ENCODE measurements at regions not wholly inside any gene's neighbourhood (a gene's known extent, or its start where the extent isn't known, plus 50 kb on each side); places are given as distances from the start of the nearest gene placed in this dataset.

- intact Hi-C loops (cut with DNase I) = no loop called here
- no peak overlapping the region for H3K27ac ChIP-seq (replicated peaks in 1 of 4)
- no peak for TF ChIP-seq POLR2AphosphoS5 (IDR thresholded peaks at IDR 0.05)
- no peak for TF ChIP-seq EP300 (IDR thresholded peaks at IDR 0.05)
- TF ChIP-seq, protein P1, sequence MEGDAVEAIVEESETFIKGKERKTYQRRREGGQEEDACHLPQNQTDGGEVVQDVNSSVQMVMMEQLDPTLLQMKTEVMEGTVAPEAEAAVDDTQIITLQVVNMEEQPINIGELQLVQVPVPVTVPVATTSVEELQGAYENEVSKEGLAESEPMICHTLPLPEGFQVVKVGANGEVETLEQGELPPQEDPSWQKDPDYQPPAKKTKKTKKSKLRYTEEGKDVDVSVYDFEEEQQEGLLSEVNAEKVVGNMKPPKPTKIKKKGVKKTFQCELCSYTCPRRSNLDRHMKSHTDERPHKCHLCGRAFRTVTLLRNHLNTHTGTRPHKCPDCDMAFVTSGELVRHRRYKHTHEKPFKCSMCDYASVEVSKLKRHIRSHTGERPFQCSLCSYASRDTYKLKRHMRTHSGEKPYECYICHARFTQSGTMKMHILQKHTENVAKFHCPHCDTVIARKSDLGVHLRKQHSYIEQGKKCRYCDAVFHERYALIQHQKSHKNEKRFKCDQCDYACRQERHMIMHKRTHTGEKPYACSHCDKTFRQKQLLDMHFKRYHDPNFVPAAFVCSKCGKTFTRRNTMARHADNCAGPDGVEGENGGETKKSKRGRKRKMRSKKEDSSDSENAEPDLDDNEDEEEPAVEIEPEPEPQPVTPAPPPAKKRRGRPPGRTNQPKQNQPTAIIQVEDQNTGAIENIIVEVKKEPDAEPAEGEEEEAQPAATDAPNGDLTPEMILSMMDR (IDR thresholded peaks at IDR 0.05) = no peak
- no peak for TF ChIP-seq POLR2A (IDR thresholded peaks at IDR 0.05; ENCODE audit: low read depth)
- H3K4me3 ChIP-seq = no peak overlapping the region
- 57% methylated on average over 1 of the region's 1 CpG for WGBS
- no peaks in the 10 kb centered on the region for H3K4me1 ChIP-seq
- no peak for DNase-seq (ENCODE audit: extremely low spot score)
- no peaks in the 10 kb centered on the region for H3K36me3 ChIP-seq
- no peaks in the 10 kb centered on the region for H3K27me3 ChIP-seq
- no peaks in the 10 kb centered on the region for H3K9me3 ChIP-seq
Measured at GRCh38 chrX:69365349-69365748, 138.8 kb upstream of the NALF2 start.

GRCh38 chrX:69362856-69363255 lies 141.3 kb upstream of the NALF2 start:
- no peak for TF ChIP-seq POLR2AphosphoS5 (IDR thresholded peaks at IDR 0.05)
- no peak for TF ChIP-seq POLR2A (IDR thresholded peaks at IDR 0.05; ENCODE audit: low read depth)
- TF ChIP-seq, protein P1 (IDR thresholded peaks at IDR 0.05) = no peak
- TF ChIP-seq EP300 (IDR thresholded peaks at IDR 0.05) = no peak
- Histone ChIP-seq H3K27me3 (no peaks in the 10 kb centered on the region), H3K4me1 (no peaks in the 10 kb centered on the region), H3K36me3 (no peaks in the 10 kb centered on the region), H3K4me3 (no peak overlapping the region), H3K27ac (replicated peaks in 1 of 4) (no peak overlapping the region), H3K9me3 (no peaks in the 10 kb centered on the region)
- 29% methylated on average over 4 of the region's 4 CpGs for WGBS
- intact Hi-C loops (cut with DNase I) = no loop called here
- no peak for DNase-seq (ENCODE audit: extremely low spot score)

DNA sequence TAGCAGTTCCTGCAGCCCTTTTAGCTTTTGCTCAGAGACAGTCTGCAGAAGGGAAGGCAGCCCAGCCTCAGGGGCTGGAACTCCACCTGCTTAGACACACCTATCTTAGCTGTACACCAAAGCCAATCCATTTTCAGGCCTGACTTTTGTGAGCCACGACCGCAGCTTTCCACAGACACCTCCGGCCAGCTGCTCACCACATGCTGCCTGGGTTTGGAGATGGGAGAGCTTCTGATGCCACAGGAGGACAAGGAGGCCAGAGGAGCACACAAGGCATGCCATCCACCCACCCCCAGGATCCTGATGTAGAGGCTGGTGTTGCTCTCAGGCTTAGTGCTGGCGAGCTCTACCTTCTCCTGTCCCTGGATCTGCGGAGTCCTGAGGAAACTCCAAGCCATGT lies 141.8 kb upstream of the NALF2 start:
- Histone ChIP-seq H3K4me1 (no peaks in the 10 kb centered on the region), H3K9me3 (no peaks in the 10 kb centered on the region), H3K27me3 (no peaks in the 10 kb centered on the region), H3K36me3 (no peaks in the 10 kb centered on the region), H3K27ac (replicated peaks in 1 of 4) (peak overlapping the region in 1 of 4 donors; percentile 1), H3K4me3 (no peak overlapping the region)
- DNase-seq (ENCODE audit: extremely low spot score) = no peak
- TF ChIP-seq, protein P1 (IDR thresholded peaks at IDR 0.05) = no peak
- TF ChIP-seq EP300 (IDR thresholded peaks at IDR 0.05) = no peak
- no peak for TF ChIP-seq POLR2AphosphoS5 (IDR thresholded peaks at IDR 0.05)
- WGBS = 79% methylated on average over 4 of the region's 5 CpGs
- intact Hi-C loops (cut with DNase I) = no loop called here

- Histone ChIP-seq H3K4me3 (no peak overlapping the region), H3K36me3 (no peaks in the 10 kb centered on the region), H3K9me3 (no peaks in the 10 kb centered on the region), H3K4me1 (no peaks in the 10 kb centered on the region), H3K27me3 (no peaks in the 10 kb centered on the region), H3K27ac (replicated peaks in 1 of 4) (no peak overlapping the region)
- DNase-seq (ENCODE audit: extremely low spot score) = no peak
- WGBS = 30% methylated on average over 5 of the region's 5 CpGs
- intact Hi-C loops (cut with DNase I) = no loop called here
- TF ChIP-seq POLR2A (IDR thresholded peaks at IDR 0.05; ENCODE audit: low read depth) (no peak), POLR2AphosphoS5 (IDR thresholded peaks at IDR 0.05) (no peak), EP300 (IDR thresholded peaks at IDR 0.05) (no peak)
- TF ChIP-seq, protein P1 (IDR thresholded peaks at IDR 0.05) = no peak
Measured at GRCh38 chrX:69361311-69361845, 142.7 kb upstream of the NALF2 start.

DNA sequence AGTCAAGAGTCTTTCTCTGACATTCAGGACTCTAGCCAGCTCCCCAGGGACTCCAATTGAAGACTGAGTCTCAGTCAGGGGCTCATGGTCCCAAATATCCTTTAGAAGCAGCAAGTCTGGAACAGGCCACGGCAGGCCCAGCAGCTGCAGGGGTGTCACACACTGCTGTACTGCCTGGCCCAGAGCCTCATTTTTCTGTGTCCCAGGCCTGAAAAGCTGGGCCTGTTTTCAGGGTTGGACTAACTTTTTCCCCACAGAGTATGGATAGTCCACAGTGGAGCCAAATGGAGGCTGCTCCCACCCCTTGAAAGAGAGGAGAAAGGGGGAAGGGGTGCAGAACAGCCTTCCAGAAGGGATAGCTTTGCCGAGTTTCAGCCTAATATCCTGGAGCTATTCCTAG lies 146.8 kb upstream of the NALF2 start:
- intact Hi-C loops (cut with DNase I) = no loop called here
- WGBS = 63% methylated on average over 2 of the region's 2 CpGs
- no peak for DNase-seq (ENCODE audit: extremely low spot score)
- Histone ChIP-seq H3K4me1 (no peaks in the 10 kb centered on the region), H3K27ac (replicated peaks in 1 of 4) (no peak overlapping the region), H3K4me3 (no peak overlapping the region), H3K36me3 (no peaks in the 10 kb centered on the region), H3K9me3 (peaks cover 0 to 3% (median 0%) of the 10 kb centered on the region in 4 donors), H3K27me3 (no peaks in the 10 kb centered on the region)
- TF ChIP-seq, protein P1 (IDR thresholded peaks at IDR 0.05) = no peak
- TF ChIP-seq POLR2A (IDR thresholded peaks at IDR 0.05; ENCODE audit: low read depth) = no peak

Measured in esophagus muscularis mucosa (tissue), 4 donors.